Tibial nerve (tissue), 4 donors: ENCODE measurements at regions not wholly inside any gene's neighbourhood (a gene's known extent, or its start where the extent isn't known, plus 50 kb on each side); places are given as distances from the start of the nearest gene placed in this dataset.

ENCODE experiments used
- EP300 ChIP-seq, 2 donors: sonication (generic); formaldehyde crosslinking; IDR thresholded peaks; one replicate each; pipeline ENCODE4 v1.6.1; 2017; ENCODE audit warnings: antibody characterized with exemption in 2 of 2, mild to moderate bottlenecking in 1 of 2
- POLR2A ChIP-seq, 2 donors: fragments of 450-650 bp; IDR thresholded peaks; one replicate each; pipeline ENCODE4 v1.6.1; 2017; ENCODE audit warnings: antibody characterized with exemption in 2 of 2, mild to moderate bottlenecking in 2 of 2, moderate library complexity in 2 of 2
- TF ChIP-seq, protein P1 (sequence below), 5 experiments: fragments of 200-600 bp in 3 of 5; fragments of 450-650 bp in 2 of 5; sonication (generic) in 3 of 5; IDR thresholded peaks; one replicate each; pipeline ENCODE4 v1.5.1; 2016 to 2019; ENCODE audit warnings: antibody characterized with exemption in 5 of 5, mild to moderate bottlenecking in 3 of 5, moderate library complexity in 2 of 5

DNA sequence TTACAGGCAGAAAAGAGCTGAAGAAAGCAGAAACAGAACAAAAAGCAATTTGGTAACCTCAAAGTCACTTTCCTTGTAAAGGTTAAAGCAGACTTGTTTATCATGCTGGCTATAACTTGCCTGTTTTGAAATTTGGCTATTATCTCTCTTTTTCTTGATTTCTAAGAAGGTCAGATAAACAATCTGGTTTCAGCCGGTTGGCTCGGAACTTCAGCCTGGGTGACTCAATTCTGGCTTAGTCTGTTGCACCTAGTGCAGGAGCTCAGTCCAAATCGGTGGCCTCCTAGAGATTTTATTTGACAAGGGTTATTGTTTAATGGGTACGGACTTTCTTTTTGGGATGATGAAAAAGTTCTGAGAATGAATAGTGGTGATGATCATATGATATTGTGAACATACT, 367.1 kb upstream of the B3GAT1 start:
- TF ChIP-seq, protein P1, sequence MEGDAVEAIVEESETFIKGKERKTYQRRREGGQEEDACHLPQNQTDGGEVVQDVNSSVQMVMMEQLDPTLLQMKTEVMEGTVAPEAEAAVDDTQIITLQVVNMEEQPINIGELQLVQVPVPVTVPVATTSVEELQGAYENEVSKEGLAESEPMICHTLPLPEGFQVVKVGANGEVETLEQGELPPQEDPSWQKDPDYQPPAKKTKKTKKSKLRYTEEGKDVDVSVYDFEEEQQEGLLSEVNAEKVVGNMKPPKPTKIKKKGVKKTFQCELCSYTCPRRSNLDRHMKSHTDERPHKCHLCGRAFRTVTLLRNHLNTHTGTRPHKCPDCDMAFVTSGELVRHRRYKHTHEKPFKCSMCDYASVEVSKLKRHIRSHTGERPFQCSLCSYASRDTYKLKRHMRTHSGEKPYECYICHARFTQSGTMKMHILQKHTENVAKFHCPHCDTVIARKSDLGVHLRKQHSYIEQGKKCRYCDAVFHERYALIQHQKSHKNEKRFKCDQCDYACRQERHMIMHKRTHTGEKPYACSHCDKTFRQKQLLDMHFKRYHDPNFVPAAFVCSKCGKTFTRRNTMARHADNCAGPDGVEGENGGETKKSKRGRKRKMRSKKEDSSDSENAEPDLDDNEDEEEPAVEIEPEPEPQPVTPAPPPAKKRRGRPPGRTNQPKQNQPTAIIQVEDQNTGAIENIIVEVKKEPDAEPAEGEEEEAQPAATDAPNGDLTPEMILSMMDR (IDR thresholded peaks at IDR 0.05): no peak
- TF ChIP-seq EP300 (IDR thresholded peaks at IDR 0.05): no peak
- no peak for TF ChIP-seq POLR2A (IDR thresholded peaks at IDR 0.05)
